K562 (cell line): ENCODE measurements at regions not wholly inside any gene's neighbourhood (a gene's known extent, or its start where the extent isn't known, plus 50 kb on each side); places are given as distances from the start of the nearest gene placed in this dataset.
A peak's percentile ranks its signal among the peaks of the same experiment; 100 is the strongest.

Experiments
- BRF2 ChIP-seq: IDR thresholded peaks from 3 replicates; pipeline ENCODE4 v1.6.1; 2011; ENCODE audit warnings: borderline replicate concordance, mild to moderate bottlenecking; ENCODE audit not compliant: insufficient read length, insufficient read depth
- CBX8 ChIP-seq: fragments of 200-600 bp; sonication (generic); IDR thresholded peaks from 2 replicates; pipeline ENCODE4 v1.6.1; 2012; ENCODE audit warnings: borderline replicate concordance, mixed run types, low read depth, mild to moderate bottlenecking, moderate library complexity, mixed read lengths, low read length, control low read depth, inconsistent platforms; ENCODE audit not compliant: poor library complexity, severe bottlenecking; ENCODE audit errors: extremely low read depth
- CEBPB ChIP-seq: fragments of 450-650 bp; IDR thresholded peaks from 2 replicates; pipeline ENCODE4 v1.6.1; 2016; ENCODE audit warnings: missing genetic modification characterization, missing compliant biosample characterization
- CHD7 ChIP-seq: fragments of 200-600 bp; sonication (generic); IDR thresholded peaks from one replicate; pipeline ENCODE4 v1.6.1; 2012; ENCODE audit warnings: mild to moderate bottlenecking, low read depth, low read length, inconsistent platforms
- KAT2B ChIP-seq: IDR thresholded peaks from one replicate; pipeline ENCODE4 v1.6.1; 2012; ENCODE audit warnings: low read depth, mild to moderate bottlenecking, control low read depth, inconsistent platforms, low read length, moderate library complexity
- MXI1 ChIP-seq: IDR thresholded peaks from 2 replicates; pipeline ENCODE4 v1.6.1; 2011; ENCODE audit warnings: low read depth, mild to moderate bottlenecking, improper control_type of control experiment, low read length
- NCOA6 ChIP-seq: fragments of 450-650 bp; IDR thresholded peaks from 2 replicates; pipeline ENCODE4 v1.6.1; 2017; ENCODE audit warnings: mild to moderate bottlenecking
- RNF219 ChIP-seq: fragments of 250-450 bp; sonication (Bioruptor Pico); IDR thresholded peaks from 2 replicates; pipeline ENCODE4 v1.5.0; 2022; ENCODE audit warnings: mild to moderate bottlenecking
- U2AF2 ChIP-seq: fragments of 200-400 bp; formaldehyde crosslinking; optimal IDR thresholded peaks from 2 replicates; pipeline ENCODE3; 2017; ENCODE audit warnings: low read depth, mild to moderate bottlenecking, low read length
- ZFP36 ChIP-seq: fragments of 150-350 bp; IDR thresholded peaks from 2 replicates; pipeline ENCODE4 v1.6.1; 2018; ENCODE audit warnings: low read length, low read depth; ENCODE audit not compliant: partially characterized antibody
- ZNF212 ChIP-seq: fragments of 450-650 bp; formaldehyde crosslinking; IDR thresholded peaks from 2 replicates; pipeline ENCODE4 v1.4.0; 2020; ENCODE audit warnings: mild to moderate bottlenecking
- ZNF24 ChIP-seq: fragments of 450-650 bp; IDR thresholded peaks from 2 replicates; pipeline ENCODE4 v1.6.1; 2016

GRCh38 chr5:154653764-154654485, 101.3 kb upstream of the LARP1 start (continued):
- TF ChIP-seq BRF2 (no peak), CEBPB (tag) (no peak), ZNF24 (peak; percentile 95), ZNF212 (CRISPR knock-in tag) (peak; percentile 93), CBX8 (no peak), NCOA6 (peak; percentile 51; the same call in 1 of the 2 replicates), ZFP36 (peak; percentile 98), U2AF2 (no peak), MXI1 (peak; percentile 86; the same call in 1 of the 2 replicates), RNF219 (peak; percentile 73; the same call in 1 of the 2 replicates), CHD7 (no peak), KAT2B (no peak)
